Activated T-cell treated with anti-CD3 and anti-CD28 coated beads, Interleukin-2, amount 50 U/mL, for 48 hours (primary cell): ENCODE measurements at regions not wholly inside any gene's neighbourhood (a gene's known extent, or its start where the extent isn't known, plus 50 kb on each side); places are given as distances from the start of the nearest gene placed in this dataset.

Experiments
- DNase-seq, 2 experiments: peaks; one replicate each; pipeline ENCODE4 v3.0.0-alpha.2; 2020

GRCh38 chr5:158174918-158175851 lies 316.2 kb upstream of the CLINT1 start:
- DNase-seq, result peak; percentile 66 to 67

DNA sequence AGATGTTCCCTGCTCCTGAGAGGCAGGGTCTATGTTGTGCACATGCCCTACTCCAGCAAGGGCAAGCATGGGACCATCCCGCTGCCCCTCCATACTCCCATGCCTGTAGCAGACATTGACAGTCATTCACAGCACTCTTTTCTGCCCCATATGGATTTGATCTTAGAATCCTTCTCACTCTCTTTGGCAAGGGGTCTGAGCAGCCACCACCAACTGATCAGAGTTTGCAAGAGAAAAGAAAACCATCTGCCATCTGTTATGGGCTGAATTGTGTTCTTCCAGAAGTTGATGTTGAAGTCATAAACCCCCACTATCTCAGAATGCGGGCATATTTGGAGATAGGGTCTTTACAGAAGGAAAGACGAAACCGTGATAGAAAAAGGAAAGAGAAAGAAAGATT lies 315.1 kb upstream of the CLINT1 start:
- DNase-seq, result no peak

- DNase-seq, result no peak
These were observed 313.1 kb upstream of the CLINT1 start for GRCh38 chr5:158172005-158172404.

DNA sequence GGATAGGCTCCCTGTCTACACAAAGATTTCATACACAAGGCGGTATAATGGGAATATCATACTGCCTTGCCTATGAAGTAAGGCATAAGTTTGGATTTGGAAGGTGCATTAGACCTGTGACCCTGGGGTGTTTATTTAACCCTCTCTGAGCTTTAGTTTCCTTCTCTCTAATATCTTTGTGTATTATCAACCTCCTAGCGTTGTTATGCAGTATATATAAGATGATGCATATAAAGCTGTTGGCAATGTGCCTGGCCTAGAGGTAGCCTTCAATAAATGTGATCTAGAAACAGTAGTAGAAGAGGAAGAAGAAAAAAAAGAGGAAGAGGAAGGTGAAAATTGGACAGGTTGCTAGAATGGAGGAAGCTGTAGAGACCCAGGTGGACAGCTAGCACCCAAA lies 311.6 kb upstream of the CLINT1 start:
- DNase-seq, result no peak

- no peak for DNase-seq
These were observed 311.1 kb upstream of the CLINT1 start for GRCh38 chr5:158170060-158170459.

DNA sequence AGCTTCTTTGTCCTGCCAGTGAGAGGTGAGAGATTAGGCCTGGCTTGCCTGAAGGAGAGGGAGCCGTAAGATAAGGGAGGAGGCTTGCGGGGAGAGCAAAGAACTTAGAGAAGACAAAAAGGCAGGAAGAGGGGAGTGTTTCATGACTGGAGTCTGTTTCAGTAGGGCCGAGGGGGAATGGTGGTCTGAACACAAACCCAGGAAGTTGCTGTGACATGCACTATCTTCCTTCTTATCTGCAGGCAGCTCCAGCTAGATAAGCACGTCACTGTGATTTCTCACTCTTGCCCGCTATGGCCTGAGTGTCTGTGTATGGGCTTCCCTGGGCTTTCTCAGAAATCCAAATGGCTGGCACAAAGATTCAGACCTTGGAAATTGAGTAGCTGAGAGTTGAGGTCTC lies 307.5 kb upstream of the CLINT1 start:
- DNase-seq, result no peak

DNA sequence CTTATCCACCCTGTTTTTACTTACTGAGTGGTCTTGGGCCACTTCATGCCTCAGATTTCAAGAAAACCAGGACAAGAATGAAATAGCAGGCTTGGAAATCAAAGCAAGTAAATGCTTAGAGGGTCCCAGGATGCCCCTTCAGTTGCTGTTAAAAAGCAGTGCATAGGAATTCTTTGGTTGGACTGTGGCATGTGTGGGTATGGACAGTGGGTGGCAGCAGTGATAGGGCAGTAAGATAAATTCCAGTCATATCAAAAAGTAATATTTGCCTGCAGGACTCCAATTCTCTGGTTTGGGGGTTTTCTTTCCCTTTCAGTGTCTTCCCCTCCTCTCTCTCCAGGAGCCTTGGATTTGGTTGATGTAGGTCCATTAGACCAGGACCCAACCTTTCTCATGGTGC lies 306.7 kb upstream of the CLINT1 start:
- DNase-seq, result no peak

DNA sequence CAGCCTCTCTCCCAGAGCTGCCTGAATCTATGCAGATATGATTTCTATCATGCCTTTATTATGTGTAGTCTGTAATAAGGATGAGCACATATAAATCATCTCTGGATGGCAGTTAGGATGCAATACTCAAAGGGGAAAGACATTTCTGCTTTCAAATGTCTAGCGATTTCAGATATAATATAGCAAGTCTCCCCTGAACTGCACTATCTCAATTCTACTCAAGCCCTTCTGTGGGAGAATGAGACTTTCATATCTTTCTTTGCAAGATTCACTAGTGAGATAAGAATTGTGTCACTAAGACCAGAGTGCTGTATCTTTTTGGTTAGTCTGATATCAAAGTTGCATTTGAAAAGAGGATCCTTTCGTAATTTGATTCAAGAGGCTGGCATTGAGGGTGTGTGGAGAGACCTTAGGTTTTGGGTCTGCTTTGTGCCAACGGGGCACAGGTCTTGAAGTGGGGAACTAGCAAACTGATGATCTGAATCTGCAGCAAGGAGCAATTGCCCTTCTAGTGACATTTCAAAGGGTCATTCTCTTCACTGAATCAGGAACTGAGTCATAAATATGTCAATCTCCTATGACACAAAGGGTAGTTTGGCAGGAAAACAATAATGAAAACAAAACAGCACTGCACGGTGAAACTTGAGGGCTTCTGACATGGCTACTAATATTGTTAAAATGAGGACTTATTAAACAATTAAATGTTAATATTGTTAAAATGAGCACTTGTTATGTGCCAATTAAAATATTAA lies 305.5 kb upstream of the CLINT1 start:
- DNase-seq, result no peak

- no peak for DNase-seq
These were observed 304.7 kb upstream of the CLINT1 start for GRCh38 chr5:158163451-158164295.

DNA sequence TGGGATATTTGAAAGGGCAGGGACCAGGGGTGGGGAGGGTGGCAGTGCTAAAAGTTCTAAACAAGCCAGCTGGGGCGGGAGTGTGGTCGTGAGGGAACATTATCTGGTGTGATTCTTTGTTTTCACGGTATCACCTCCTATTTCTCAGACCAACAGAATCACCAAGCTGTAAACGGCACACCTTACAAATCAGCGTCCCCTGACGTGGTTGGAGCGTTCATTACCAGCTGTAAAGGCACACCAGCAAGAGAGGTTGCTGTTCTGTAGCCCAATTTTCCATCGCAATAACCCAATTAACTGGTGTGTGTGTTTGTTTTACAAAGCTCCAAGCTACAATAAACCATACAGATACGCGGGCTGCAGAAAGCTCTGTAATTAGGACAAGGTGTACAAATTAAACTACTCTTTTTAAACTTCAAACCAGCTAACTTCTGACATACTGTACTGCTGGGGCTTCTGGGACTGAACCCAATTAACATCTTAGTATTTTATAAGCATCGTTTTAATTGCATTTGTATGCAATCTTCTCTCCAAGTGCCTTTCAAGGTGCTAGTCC lies 303.6 kb upstream of the CLINT1 start:
- no peak for DNase-seq

DNA sequence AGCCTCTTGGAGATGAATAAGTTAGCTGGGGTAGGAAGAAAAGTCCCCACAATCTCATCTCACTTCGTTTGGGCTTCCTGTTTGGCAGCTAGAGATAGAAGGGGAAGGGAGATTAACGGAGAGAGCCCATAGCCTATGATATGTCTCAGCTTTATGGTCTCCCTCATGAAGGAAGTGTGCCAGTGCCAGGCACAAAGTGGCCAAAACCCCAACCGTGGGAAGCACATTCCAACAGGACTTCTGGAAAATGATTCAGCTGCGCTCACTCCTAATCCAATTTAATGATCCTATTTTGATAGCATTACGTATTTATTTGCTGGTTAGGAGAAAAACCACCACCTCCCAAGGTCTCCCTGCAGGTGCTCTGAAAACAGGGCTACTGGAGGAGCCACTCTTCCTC lies 303.1 kb upstream of the CLINT1 start:
- DNase-seq, result no peak

DNA sequence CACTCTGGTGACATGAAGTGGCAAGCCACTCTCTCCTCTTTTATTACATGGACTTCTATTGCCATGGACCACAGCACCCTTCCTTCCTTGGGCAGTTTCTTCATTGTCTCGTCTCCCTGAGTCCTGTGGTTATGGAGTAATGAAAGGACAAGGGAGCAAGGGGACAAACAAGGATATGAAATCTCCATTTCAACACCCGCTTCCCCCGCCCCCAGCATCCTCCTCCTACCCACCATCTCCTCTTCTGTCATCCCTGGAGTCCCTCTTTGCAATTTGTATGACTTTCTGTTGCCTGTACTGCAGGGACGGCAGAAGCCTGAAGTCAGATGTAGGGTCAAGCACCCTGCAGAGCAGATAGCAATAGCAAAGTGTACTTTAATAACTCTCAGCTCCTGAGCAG lies 300.7 kb upstream of the CLINT1 start:
- DNase-seq, result no peak

DNA sequence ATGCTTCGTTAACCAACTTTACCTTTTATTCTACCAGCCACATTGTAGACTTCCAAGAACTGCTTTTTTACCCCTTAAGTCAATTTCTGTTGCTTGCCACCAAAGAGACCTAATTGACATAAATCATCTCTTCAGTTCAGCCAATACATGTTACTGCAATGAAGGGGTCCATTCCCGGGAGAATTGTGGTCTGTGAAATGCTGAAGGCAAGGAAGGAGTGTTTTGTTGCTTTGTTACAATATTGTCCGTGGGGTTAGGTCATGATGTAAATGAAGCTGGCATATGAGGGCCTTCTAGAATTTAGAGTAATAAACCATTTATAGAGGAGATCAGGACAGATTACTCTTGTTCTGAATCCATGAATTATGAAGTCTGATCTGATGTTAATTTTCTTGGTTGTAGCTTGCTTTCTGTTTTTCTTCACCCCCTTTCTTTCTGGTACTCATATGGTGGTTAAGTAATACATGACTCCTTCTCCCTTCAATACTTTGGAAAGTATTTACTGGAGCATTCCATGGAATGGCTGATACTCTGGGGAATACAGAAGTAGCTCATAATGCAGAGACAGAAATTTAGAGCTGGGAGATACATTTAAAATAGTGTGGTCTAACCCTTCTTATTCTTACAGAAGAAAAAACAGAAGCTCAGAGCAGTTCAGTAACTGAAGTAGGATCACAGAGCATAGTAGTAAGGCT lies 297.0 kb upstream of the CLINT1 start:
- DNase-seq, result no peak

DNA sequence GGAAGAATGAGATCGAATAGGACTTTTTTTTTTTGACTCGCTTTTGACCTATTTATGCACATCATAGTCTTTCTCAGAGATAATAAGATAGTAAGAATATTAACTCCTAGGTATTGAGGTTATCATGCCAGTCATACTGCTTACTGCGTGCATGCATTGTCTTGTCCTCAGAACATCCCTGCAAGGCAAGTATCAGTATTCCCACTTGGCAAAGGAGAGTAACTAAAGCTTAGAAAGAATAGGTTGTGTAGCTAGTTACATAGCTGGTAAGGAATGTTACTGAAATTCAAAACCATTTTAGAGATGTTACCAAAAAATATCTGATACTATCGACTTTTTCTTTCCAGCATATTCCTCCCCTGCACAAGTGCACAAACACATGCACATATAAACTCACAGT lies 296.1 kb upstream of the CLINT1 start:
- DNase-seq, result no peak

DNA sequence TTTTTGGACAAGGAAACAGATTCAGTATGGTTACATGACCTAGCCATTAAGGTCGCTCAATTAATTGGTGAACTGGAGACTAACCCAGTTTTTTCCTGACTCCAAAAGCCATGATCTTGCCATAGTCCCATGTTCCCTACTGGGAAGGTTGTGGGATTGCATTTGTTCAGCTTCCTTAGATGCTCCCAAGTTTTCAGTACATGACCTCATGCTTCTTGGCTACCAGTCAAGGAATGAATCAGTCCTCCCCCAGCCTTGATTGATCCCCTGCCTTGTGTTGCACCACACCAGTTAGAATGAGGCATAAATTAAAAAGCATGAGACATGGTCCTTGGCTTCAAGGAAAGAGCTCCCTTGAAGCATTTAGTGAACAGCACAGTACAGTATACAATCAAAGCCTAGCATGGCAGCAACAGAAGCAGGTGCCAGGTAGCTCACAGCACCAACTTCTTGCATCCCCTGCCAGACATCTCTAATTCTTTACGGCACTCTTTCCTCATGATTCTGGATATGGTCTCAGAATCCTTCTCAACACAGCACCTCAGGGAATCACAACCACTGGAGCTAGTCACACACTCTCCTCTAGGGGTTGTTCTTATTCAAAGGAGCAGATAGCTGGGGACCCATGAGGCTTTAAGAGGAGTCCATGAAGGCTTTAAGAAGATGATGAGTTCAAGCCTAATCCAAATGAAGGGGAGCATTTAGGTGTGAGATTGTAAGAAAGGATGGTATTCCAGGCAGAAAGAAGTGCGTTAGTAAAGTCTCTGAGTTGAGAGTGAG lies 295.5 kb upstream of the CLINT1 start:
- no peak for DNase-seq

- DNase-seq, result no peak
These were observed 294.6 kb upstream of the CLINT1 start for GRCh38 chr5:158153508-158153907.

DNA sequence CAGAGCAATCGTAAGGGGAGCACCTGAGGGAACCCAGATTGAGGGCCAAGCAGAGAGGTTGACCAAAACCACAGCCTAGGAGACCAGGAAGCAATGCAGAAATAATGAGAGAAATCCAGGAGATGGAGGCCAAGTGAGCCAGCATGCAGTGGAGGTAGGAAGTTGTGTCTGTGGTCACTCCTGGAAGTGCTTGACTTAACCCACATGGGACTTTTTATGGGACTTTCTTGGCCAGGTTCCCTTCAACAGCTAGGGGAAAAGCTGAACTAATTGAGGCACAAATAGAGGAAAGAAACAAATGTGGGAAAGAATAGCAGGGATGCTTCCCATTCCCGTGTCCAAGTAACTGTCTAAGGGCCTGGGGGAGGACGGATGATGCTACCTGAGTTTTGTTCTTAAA lies 293.2 kb upstream of the CLINT1 start:
- no peak for DNase-seq

GRCh38 chr5:158147227-158147626 lies 288.3 kb upstream of the CLINT1 start:
- DNase-seq, result no peak

DNA sequence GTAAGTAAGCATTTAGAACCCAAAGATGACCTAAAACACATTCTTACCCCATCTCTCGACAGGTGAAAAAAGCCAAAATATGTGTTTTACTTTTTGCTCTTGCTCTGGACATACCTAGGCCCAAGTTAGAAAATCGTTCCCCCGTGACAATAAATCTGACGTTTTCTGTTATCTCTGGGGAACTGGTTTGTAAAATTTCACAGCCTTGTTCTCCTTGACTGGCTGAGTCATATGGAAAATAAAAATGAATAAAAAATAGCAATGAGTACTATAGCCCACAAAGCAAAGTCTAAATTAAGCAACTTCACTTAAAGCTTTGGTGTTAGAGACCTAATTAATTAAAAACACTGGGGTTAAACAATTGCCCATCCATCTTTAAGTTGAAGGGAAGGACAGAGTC lies 286.9 kb upstream of the CLINT1 start:
- no peak for DNase-seq

GRCh38 chr5:158143081-158143480 lies 284.1 kb upstream of the CLINT1 start:
- no peak for DNase-seq

- DNase-seq, result no peak
These were observed 283.2 kb upstream of the CLINT1 start for GRCh38 chr5:158142156-158142555.
